GM18511 (cell line): ENCODE measurements at regions not wholly inside any gene's neighbourhood (a gene's known extent, or its start where the extent isn't known, plus 50 kb on each side); places are given as distances from the start of the nearest gene placed in this dataset.
"Not testable (repeated sequence)": the region's sequence is repeated elsewhere in the genome, so short reads cannot be mapped to it uniquely, and the experiment has no call there.

ENCODE experiments used
- ATAC-seq: cut with Tn5 transposase; IDR thresholded peaks from one replicate; pipeline ENCODE4 v1.9.1; 2021; ENCODE audit warnings: mild to moderate bottlenecking, moderate library complexity; ENCODE audit not compliant: unreplicated experiment

GRCh38 chr15:69928890-69929289 lies 168.8 kb downstream of the TLE3 start:
- ATAC-seq, result not testable (repeated sequence)

GRCh38 chr15:69929905-69930630 lies 167.6 kb downstream of the TLE3 start:
- no peak for ATAC-seq

GRCh38 chr15:69930754-69931153 lies 167.0 kb downstream of the TLE3 start:
- ATAC-seq, result no peak

GRCh38 chr15:69931156-69931555 lies 166.6 kb downstream of the TLE3 start:
- no peak for ATAC-seq

GRCh38 chr15:69934607-69935006 lies 163.1 kb downstream of the TLE3 start:
- no peak for ATAC-seq

- no peak for ATAC-seq
Observed at GRCh38 chr15:69939513-69940440, 157.9 kb downstream of the TLE3 start.

GRCh38 chr15:69940441-69941300 lies 157.0 kb downstream of the TLE3 start:
- no peak for ATAC-seq

GRCh38 chr15:69941301-69941605 lies 156.5 kb downstream of the TLE3 start:
- no peak for ATAC-seq

- no peak for ATAC-seq
Observed at GRCh38 chr15:69941706-69942495, 155.8 kb downstream of the TLE3 start.

- no peak for ATAC-seq
Observed at GRCh38 chr15:69943637-69944036, 154.1 kb downstream of the TLE3 start.

- ATAC-seq, result no peak
Observed at GRCh38 chr15:69945729-69946128, 152.0 kb downstream of the TLE3 start.

GRCh38 chr15:69946870-69947269 lies 150.8 kb downstream of the TLE3 start:
- ATAC-seq, result no peak

GRCh38 chr15:69947394-69947793 lies 150.3 kb downstream of the TLE3 start:
- ATAC-seq, result no peak

GRCh38 chr15:69949485-69949884 lies 148.2 kb downstream of the TLE3 start:
- no peak for ATAC-seq

GRCh38 chr15:69951256-69951897 lies 146.3 kb downstream of the TLE3 start:
- ATAC-seq, result no peak

- no peak for ATAC-seq
Observed at GRCh38 chr15:69951898-69952555, 145.7 kb downstream of the TLE3 start.

GRCh38 chr15:69953051-69953450 lies 144.7 kb downstream of the TLE3 start:
- ATAC-seq, result no peak

- ATAC-seq, result no peak
Observed at GRCh38 chr15:69953816-69954215, 143.9 kb downstream of the TLE3 start.

- ATAC-seq, result no peak
Observed at GRCh38 chr15:69954666-69955065, 143.1 kb downstream of the TLE3 start.
